MM.1S (cell line): ENCODE measurements at regions not wholly inside any gene's neighbourhood (a gene's known extent, or its start where the extent isn't known, plus 50 kb on each side); places are given as distances from the start of the nearest gene placed in this dataset.
"Not testable (repeated sequence)": the region's sequence is repeated elsewhere in the genome, so short reads cannot be mapped to it uniquely, and the experiment has no call there.

ENCODE experiments used
- CTCF ChIP-seq: fragments of 300-600 bp; sonication (generic); IDR thresholded peaks from 2 replicates; pipeline ENCODE4 v1.5.1; 2016; ENCODE audit warnings: antibody characterized with exemption, low read length, mixed read lengths
- EZH2 ChIP-seq: fragments of 300-600 bp; sonication (generic); optimal IDR thresholded peaks from 2 replicates; pipeline ENCODE3; 2017; ENCODE audit warnings: low read depth, mild to moderate bottlenecking, antibody characterized with exemption, low read length, mixed read lengths
- EZH2phosphoT487 ChIP-seq: fragments of 300-600 bp; sonication (generic); IDR thresholded peaks from 2 replicates; pipeline ENCODE4 v1.6.1; 2018; ENCODE audit warnings: antibody characterized with exemption, low read length

- TF ChIP-seq CTCF, EZH2, EZH2phosphoT487: not testable (repeated sequence)
Observed at GRCh38 chr2:111301677-111302076, 181.0 kb downstream of the BCL2L11 start.
